SK-N-DZ (cell line): ENCODE measurements at regions not wholly inside any gene's neighbourhood (a gene's known extent, or its start where the extent isn't known, plus 50 kb on each side); places are given as distances from the start of the nearest gene placed in this dataset.
A peak's percentile ranks its signal among the peaks of the same experiment; 100 is the strongest.
"Not testable (repeated sequence)": the region's sequence is repeated elsewhere in the genome, so short reads cannot be mapped to it uniquely, and the experiment has no call there.

Experiments used
- DNase-seq: peaks from one replicate; pipeline ENCODE4 v3.0.0-alpha.2; 2015; ENCODE audit warnings: low spot score

DNA sequence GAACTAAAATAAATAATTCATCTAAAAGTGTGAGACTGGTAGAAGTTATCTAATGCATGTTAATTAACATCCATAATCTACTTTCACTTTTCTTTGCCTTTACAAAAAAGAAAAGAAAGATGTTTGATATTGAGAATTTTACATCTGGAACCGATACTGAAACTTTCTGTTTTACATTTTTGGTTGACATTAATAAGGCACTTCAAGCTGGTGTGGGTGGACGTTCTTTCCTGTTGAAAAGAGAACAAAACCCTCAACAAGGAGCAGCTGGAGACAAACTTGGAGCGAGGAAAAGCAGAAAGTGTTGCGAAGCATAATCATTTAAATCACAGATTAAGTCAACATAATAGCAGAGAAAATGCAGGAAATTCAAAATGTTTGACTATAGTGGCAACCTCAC, 575.2 kb upstream of the ADGRB3 start:
- DNase-seq = no peak

DNA sequence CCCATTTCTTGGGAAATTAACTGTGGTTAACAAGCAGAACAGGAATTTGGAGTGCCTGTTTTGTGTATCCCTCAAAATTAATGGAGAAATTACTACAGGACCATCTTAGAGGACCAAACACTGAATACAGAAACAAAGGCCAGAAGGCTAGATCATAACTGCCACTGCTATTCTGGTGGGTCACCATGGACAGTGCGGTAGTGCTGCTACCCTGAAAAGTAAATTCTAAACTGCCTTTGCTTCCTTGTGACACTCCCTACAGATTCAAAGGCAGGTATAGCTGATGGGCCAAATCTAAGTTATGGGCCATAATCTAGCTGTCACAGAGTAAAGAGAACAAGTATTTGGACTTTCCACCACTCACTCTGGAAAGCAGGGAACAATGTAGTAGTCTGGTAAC, 575.8 kb upstream of the ADGRB3 start:
- DNase-seq = no peak

- DNase-seq = not testable (repeated sequence)
These were observed 578.5 kb upstream of the ADGRB3 start for GRCh38 chr6:68056596-68056995.

DNA sequence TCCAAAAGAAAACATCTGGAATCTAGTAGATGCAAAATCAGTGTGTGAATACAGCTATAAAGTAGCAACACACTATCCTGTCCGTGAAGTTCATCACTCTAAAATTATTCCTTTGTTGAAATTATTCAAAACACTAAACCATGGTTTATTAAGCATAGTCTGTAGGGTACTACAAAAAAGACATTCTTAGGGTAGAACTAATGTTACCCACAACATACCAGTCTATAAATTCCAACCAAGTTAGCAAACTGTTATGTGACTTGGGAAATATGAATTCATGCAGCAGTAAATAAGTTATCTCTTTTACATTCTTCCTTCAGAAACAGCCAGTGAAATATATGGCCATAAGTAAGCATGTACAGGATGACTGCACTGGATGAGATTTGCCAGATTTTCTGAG, 580.3 kb upstream of the ADGRB3 start:
- DNase-seq = no peak

DNA sequence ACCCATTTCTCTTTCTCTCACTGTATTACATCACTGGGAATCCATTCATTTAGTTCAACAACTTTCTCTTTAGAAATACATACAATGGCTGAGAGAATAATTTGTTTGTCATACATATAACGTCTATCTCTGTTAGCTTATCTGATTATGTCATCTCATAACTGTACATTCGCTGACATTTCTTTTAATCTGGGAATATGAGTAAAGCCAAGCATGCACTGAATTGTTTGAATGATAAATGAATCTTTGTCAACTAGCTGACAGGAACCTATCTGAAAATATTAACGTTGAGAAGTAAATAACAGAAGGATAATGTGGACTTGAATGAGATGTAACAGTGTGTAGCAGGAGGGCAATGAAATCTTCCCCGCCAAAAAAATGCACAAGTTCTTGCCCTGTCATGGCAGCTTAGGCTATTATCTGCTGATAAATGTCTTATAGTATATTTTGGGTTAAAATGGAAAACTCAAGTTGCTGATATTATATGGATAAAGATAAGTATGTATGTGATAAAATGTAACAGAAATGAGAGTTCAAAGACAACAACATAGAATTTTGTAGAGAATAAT, 581.2 kb upstream of the ADGRB3 start:
- peak; percentile 12 for DNase-seq

- no peak for DNase-seq
These were observed 582.8 kb upstream of the ADGRB3 start for GRCh38 chr6:68052234-68052633.

GRCh38 chr6:68049562-68049961, 585.5 kb upstream of the ADGRB3 start:
- DNase-seq = no peak

- DNase-seq = no peak
These were observed 588.3 kb upstream of the ADGRB3 start for GRCh38 chr6:68046756-68047155.

- DNase-seq = no peak
These were observed 588.8 kb upstream of the ADGRB3 start for GRCh38 chr6:68046302-68046701.

DNA sequence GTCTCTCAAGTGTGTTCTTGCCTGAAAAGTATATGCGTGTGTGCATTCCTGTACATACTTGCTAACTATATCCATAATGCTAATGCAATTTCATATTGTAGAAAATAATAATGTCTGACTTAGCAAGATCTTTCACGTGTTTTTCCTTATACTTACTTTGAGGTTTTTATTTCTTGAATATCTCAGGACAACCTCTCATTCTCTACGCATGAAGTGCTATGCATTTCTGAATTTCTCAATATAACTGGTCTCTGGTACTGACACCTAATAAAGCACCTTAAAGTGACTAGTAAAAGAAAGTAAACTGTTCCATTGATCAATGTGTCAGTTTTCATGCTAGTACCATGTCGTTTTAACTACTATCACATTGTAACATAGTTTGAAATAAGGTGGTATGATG, 589.9 kb upstream of the ADGRB3 start:
- DNase-seq = no peak

GRCh38 chr6:68044264-68044663, 590.8 kb upstream of the ADGRB3 start:
- no peak for DNase-seq

GRCh38 chr6:68043122-68043398, 592.0 kb upstream of the ADGRB3 start:
- DNase-seq = no peak

DNA sequence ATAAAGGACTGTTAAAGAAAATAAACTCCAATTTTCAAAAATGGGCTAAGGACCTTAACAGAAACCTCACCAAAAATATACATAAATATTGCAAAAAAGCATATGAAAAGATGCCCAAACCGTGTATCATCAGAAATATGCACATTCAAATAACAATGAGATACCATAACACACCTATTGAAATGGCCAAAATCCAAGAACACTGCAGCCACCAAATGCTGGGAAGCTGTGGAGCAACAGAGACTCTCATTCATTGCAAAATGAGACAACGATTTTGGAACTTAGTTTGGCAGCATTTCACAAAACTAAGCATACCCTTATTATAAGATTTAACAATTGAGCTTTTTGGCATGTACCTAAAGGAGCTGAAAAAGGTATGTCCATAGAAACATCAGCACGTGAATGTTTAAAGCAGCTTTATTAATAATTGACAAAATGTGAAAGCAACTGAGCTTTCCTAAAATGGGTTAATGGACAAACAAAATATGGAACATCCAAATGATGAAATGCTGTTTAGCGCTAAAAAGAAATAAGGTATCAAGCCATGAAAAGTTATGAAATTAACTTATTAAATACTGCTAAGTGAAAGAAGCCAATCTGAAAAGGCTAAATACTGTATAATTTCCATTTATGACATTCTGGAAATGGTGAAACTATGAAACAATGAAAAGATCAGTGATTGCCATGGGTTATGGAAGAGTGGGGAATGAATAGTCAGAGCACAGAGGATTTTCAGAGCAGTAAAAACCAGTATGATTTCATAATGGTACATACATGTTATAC, 592.6 kb upstream of the ADGRB3 start:
- DNase-seq = no peak

DNA sequence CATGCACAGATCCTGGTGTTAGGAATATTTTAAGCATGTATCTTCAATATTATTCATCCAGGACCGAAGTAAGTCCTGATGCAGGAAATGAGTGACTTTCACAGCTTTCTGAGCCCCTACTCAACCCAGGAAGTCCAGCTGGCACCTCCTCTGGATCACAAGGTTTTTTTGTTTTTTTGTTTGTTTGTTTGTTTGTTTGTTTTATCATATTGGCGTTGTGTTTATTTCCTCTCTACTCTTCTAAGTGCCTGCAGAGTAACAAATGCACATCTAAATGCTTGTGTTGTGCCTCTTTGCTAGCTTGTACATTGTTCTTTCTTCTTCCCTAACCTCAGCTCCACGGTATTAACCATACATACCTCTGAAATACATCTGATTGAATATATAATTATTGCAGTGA, 594.3 kb upstream of the ADGRB3 start:
- no peak for DNase-seq

DNA sequence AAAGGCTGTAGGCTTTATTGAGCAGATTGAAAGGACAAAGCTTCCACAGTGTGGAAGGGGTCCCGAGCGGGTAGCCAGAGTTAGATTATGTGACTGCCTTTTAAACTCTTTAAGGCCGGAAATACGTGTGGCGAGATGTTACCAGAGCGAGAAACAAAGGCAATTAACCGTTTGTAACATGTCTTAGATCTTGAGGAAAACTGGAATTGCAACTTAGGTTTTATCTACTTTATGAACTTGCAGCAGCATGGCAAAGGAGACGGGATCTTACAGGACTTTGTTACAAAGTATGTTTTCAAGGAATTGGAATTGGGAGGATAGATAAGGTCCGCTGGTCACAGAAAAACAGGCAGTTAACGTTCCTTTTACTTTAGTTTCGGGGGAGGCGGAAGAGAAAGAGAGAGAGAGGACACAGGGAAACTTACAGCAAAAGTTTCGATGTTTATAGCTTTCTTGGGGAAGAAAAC, 594.7 kb upstream of the ADGRB3 start:
- DNase-seq = no peak

DNA sequence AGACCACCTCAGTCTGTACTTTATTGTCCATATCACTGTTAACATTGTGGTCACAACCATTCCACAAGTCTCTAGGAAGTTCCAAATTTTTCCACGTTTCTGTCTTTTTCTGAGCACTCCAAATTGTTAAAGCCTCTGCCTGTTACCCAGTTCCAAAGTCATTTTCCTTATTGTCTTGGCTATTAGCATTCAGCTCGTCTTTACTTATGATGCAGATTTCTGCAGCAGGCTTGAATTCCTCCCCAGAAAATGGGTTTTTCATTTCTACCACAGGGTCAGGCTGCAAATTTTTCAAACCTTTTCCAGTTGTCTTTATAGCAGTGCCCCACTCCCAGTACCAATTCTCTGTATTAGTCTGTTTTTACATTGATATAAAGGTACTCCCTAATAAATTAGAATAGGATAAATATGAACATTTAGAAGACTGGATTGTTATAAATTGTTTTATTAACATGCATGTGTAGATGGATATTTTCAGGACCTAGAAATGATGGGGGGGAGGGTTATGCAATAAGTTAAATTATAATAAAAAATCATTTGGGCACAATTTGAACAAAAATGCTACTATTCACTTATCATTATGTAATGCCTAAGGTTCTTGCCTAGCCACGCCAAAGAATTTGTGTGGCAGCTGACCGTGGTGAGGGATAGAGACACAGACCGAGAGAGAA, 595.3 kb upstream of the ADGRB3 start:
- no peak for DNase-seq

- DNase-seq = no peak
These were observed 596.2 kb upstream of the ADGRB3 start for GRCh38 chr6:68038815-68039408.

DNA sequence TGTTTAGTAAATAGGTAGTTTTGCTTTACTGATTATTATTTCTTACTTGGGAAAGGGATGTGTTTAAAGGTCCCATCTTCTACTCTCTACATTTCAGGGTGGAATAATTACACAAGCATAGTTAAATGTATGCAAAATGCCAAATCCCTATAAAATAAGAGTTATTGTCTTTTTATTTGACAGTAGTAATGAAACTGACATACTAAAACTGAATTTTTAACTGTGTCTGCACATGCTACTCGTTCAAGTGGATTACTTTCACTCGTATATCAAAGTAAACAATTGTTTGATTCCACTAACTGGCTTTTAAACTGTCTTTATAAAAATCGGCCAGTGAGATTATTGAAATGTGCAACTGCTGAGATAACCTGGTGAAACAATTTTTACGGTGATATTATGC, 602.9 kb upstream of the ADGRB3 start:
- DNase-seq = no peak

DNA sequence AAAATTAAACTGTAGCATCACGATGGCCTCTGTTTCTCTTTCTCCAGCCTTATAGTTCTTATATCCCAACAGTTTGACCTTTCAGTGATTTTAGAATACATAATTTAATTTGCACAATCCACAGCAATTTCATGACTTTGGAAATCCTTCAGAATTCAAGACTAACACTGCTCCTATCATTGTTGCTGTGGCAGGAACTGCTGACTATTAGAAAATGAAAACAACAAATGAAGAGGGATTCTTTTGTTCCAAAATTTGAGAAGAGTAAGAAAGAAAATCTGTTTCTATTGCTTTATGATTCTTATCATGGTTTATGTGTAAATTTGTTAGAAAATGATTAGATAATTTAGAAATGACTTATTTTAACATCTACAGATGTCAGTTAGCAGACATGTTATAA, 604.0 kb upstream of the ADGRB3 start:
- DNase-seq = no peak

- DNase-seq = no peak
These were observed 608.6 kb upstream of the ADGRB3 start for GRCh38 chr6:68026483-68026882.

- DNase-seq = no peak
These were observed 609.3 kb upstream of the ADGRB3 start for GRCh38 chr6:68025764-68026163.

DNA sequence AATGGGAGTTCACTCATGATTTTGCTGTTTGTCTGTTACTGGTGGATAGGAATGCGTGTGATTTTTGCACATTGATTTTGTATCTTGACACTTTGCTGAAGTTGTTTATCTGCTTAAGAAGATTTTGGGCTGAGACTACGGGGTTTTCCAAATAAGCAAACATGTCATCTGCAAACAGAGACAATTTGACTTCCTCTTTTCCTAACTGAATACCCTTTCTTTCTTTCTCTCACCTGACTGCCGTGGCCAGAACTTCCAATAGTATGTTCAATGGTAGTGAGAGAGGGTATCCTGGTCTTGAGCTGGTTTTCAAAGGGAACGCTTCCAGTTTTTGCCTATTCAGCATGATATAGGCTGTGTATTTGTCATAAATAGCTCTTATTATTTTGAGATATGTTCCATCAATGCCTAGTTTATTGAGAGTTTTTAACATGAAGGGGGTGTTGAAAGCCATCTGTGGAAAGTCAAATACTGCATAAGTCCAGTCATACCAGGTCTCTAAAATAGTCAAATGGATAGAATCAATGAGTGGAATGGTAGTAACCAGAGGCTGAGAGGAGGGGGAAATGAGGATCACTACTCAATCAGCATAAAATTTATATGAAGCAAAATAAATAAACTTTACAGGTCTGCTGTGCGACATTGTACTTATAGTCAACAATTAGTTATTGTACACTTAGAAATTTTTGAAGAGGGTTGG, 610.4 kb upstream of the ADGRB3 start:
- no peak for DNase-seq
